PC-9 (cell line): ENCODE measurements at regions not wholly inside any gene's neighbourhood (a gene's known extent, or its start where the extent isn't known, plus 50 kb on each side); places are given as distances from the start of the nearest gene placed in this dataset.

Experiments
- BruUV-seq: library from RNA; stranded (reverse); fragments of 400-500 nt; replicated peaks from 2 replicates; lab custom pipeline; 2021; lab: Mats Ljungman, UMichigan
- CTCF ChIA-PET: fragments of 300-600 bp; sonication (Branson Sonifier 250); formaldehyde crosslinking; loops from one replicate; lab custom pipeline; 2022; ENCODE audit warnings: antibody characterized with exemption; lab: Charles Lee
- POLR2A ChIA-PET: fragments of 300-600 bp; sonication (Branson Sonifier 250); formaldehyde crosslinking; loops from one replicate; lab custom pipeline; 2022; ENCODE audit warnings: antibody characterized with exemption; ENCODE audit not compliant: unreplicated experiment; lab: Charles Lee
- DNase-seq, 2 experiments: peaks; one replicate each; pipeline versions ENCODE4 v3.0.0 to v3.0.0-alpha.2; 2015 to 2022; ENCODE audit warnings: mixed read lengths in 1 of 2
- H2AFZ ChIP-seq: fragments of 200-600 bp; sonication (generic); 2 replicates; pipeline ENCODE4 v1.8.1; 2017; ENCODE audit warnings: antibody characterized with exemption
- H3F3A ChIP-seq: fragments of 200-600 bp; sonication (generic); 2 replicates; pipeline ENCODE4 v1.8.1; 2017; ENCODE audit warnings: antibody characterized with exemption, mild to moderate bottlenecking, low read depth; ENCODE audit not compliant: insufficient read depth
- H3K27ac ChIP-seq: fragments of 200-600 bp; sonication (generic); 2 replicates; pipeline ENCODE4 v1.6.1; 2016; ENCODE audit warnings: mixed run types
- H3K27me3 ChIP-seq: fragments of 200-600 bp; sonication (generic); 2 replicates; pipeline ENCODE4 v1.6.1; 2016; ENCODE audit warnings: low read depth, mixed run types; ENCODE audit not compliant: insufficient read depth
- H3K36me3 ChIP-seq: fragments of 200-600 bp; sonication (generic); 2 replicates; pipeline ENCODE4 v1.6.1; 2016; ENCODE audit warnings: low read depth, mixed run types
- H3K4me1 ChIP-seq: fragments of 200-600 bp; sonication (generic); replicated peaks from 2 replicates; pipeline ENCODE4 v1.6.1; 2016; ENCODE audit warnings: mixed run types; ENCODE audit not compliant: insufficient read depth
- H3K4me2 ChIP-seq: fragments of 200-600 bp; sonication (generic); 2 replicates; pipeline ENCODE4 v1.6.1; 2017; ENCODE audit warnings: mixed run types
- H3K4me3 ChIP-seq: fragments of 200-600 bp; sonication (generic); 2 replicates; pipeline ENCODE4 v1.6.1; 2016; ENCODE audit warnings: mixed run types
- H3K79me2 ChIP-seq: fragments of 200-600 bp; sonication (generic); 2 replicates; pipeline ENCODE4 v1.6.1; 2017; ENCODE audit warnings: low read depth, mixed run types
- H3K9me2 ChIP-seq: fragments of 200-600 bp; sonication (generic); 2 replicates; pipeline ENCODE4 v1.8.1; 2017; ENCODE audit warnings: mild to moderate bottlenecking; ENCODE audit not compliant: insufficient read depth
- H3K9me3 ChIP-seq: fragments of 200-600 bp; sonication (generic); 2 replicates; pipeline ENCODE4 v1.8.1; 2016; ENCODE audit warnings: low read depth; ENCODE audit not compliant: insufficient read depth
- H4K20me1 ChIP-seq: fragments of 200-600 bp; sonication (generic); 2 replicates; pipeline ENCODE4 v1.8.1; 2017; ENCODE audit not compliant: insufficient read depth
- EZH2 ChIP-seq: fragments of 200-600 bp; sonication (generic); IDR thresholded peaks from 2 replicates; pipeline ENCODE4 v1.8.0; 2017; ENCODE audit warnings: antibody characterized with exemption, low read depth
- intact Hi-C: fragments of 100-400 bp; cut with micrococcal nuclease; formaldehyde crosslinking; loops from one replicate; pipeline ENCODE4 v1.10.0; 2022; ENCODE audit not compliant: unreplicated experiment
- TF ChIP-seq, protein P1 (sequence below): fragments of 200-600 bp; sonication (generic); conservative IDR thresholded peaks from 2 replicates; pipeline ENCODE4 v1.6.1; 2017; ENCODE audit warnings: mixed run types, antibody characterized with exemption, mild to moderate bottlenecking, moderate library complexity

DNA sequence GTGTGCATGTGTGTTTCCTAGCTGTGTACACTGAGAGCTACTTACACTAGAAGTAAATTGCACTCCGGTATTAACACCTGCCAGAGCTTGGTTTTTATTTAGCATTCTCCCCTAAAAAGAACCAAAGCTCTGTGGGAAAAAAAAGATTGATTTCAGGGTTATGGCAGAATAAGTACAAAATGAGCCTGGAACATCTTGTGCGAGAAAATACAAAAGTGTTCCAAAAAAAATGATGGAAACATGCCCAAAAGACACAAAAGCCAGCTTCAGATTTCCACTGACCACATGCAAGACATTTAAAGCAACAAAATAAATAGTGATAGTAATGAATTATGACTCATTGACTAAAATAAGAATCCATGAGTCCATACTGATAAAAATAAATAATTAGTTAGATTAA lies 188.3 kb downstream of the GXYLT1 start:
- no peak for DNase-seq
- no peak overlapping the region for H3K27ac ChIP-seq
- no peaks in the 10 kb centered on the region for H3K27me3 ChIP-seq
- intact Hi-C loops = no loop called here
- H3K4me3 ChIP-seq = no peak overlapping the region
- CTCF ChIA-PET = no interaction called here
- TF ChIP-seq, protein P1, sequence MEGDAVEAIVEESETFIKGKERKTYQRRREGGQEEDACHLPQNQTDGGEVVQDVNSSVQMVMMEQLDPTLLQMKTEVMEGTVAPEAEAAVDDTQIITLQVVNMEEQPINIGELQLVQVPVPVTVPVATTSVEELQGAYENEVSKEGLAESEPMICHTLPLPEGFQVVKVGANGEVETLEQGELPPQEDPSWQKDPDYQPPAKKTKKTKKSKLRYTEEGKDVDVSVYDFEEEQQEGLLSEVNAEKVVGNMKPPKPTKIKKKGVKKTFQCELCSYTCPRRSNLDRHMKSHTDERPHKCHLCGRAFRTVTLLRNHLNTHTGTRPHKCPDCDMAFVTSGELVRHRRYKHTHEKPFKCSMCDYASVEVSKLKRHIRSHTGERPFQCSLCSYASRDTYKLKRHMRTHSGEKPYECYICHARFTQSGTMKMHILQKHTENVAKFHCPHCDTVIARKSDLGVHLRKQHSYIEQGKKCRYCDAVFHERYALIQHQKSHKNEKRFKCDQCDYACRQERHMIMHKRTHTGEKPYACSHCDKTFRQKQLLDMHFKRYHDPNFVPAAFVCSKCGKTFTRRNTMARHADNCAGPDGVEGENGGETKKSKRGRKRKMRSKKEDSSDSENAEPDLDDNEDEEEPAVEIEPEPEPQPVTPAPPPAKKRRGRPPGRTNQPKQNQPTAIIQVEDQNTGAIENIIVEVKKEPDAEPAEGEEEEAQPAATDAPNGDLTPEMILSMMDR = no peak
- TF ChIP-seq EZH2 = no peak
- H3K4me2 ChIP-seq = no peak overlapping the region
- no peaks in the 10 kb centered on the region for H3K9me2 ChIP-seq
- H4K20me1 ChIP-seq = no peaks in the 10 kb centered on the region
- no TSS peak for BruUV-seq
- H3F3A ChIP-seq = no peaks in the 10 kb centered on the region
- no peaks in the 10 kb centered on the region for H3K9me3 ChIP-seq
- H3K36me3 ChIP-seq = no peaks in the 10 kb centered on the region
- H3K4me1 ChIP-seq = no peaks in the 10 kb centered on the region
- no peaks in the 10 kb centered on the region for H3K79me2 ChIP-seq
- no peak overlapping the region for H2AFZ ChIP-seq
- POLR2A ChIA-PET = no interaction called here

DNA sequence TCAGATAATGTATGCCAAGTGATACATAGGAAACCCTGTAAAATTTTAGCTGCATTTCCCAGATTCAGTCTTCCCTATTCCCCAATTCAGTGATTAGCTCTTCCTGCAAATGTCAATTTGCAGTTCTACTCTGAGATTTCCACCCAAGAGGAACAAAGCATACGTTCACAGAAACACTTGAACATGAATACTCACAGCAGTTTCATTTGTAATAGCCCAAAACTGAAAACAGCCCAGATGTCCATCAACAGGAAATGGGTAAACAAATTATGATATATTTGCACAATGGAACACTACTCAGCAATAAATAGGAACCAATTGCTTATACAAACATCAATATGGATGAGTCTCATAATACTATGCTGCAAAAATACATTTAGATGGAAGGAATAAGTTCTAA lies 194.2 kb downstream of the GXYLT1 start:
- no TSS peak for BruUV-seq
- TF ChIP-seq, protein P1 = no peak
- no peak for TF ChIP-seq EZH2
- no peak for DNase-seq
- Histone ChIP-seq H3F3A (no peaks in the 10 kb centered on the region), H3K36me3 (no peaks in the 10 kb centered on the region), H3K27me3 (no peaks in the 10 kb centered on the region), H3K27ac (no peak overlapping the region), H4K20me1 (no peaks in the 10 kb centered on the region), H3K4me2 (no peak overlapping the region), H2AFZ (no peak overlapping the region), H3K79me2 (no peaks in the 10 kb centered on the region), H3K4me3 (no peak overlapping the region), H3K9me2 (no peaks in the 10 kb centered on the region), H3K9me3 (no peaks in the 10 kb centered on the region), H3K4me1 (no peaks in the 10 kb centered on the region)
- intact Hi-C loops = no loop called here
- CTCF ChIA-PET = no interaction called here
- POLR2A ChIA-PET = no interaction called here

GRCh38 chr12:41946106-41946505 lies 198.6 kb downstream of the GXYLT1 start:
- H2AFZ ChIP-seq = no peak overlapping the region
- no peak for DNase-seq
- no peaks in the 10 kb centered on the region for H3K9me2 ChIP-seq
- no peak overlapping the region for H3K4me2 ChIP-seq
- no TSS peak for BruUV-seq
- H3K9me3 ChIP-seq = no peaks in the 10 kb centered on the region
- no peaks in the 10 kb centered on the region for H3K4me1 ChIP-seq
- no peaks in the 10 kb centered on the region for H3K36me3 ChIP-seq
- H3F3A ChIP-seq = no peaks in the 10 kb centered on the region
- H3K4me3 ChIP-seq = no peak overlapping the region
- no peaks in the 10 kb centered on the region for H3K79me2 ChIP-seq
- H4K20me1 ChIP-seq = no peaks in the 10 kb centered on the region
- ChIA-PET CTCF (no interaction called here), POLR2A (no interaction called here)
- TF ChIP-seq, protein P1 = no peak
- no peak for TF ChIP-seq EZH2
- H3K27ac ChIP-seq = no peak overlapping the region
- intact Hi-C loops = no loop called here
- no peaks in the 10 kb centered on the region for H3K27me3 ChIP-seq
